Large intestine (tissue), 3 donors: ENCODE measurements at regions not wholly inside any gene's neighbourhood (a gene's known extent, or its start where the extent isn't known, plus 50 kb on each side); places are given as distances from the start of the nearest gene placed in this dataset.

Source experiments
- DNase-seq, 2 donors: peaks; one replicate each; pipeline versions ENCODE4 v3.0.0 to v3.0.0-alpha.2; 2013
- H3K27ac ChIP-seq: one replicate; pipeline ENCODE4 v1.5.1; 2013; ENCODE audit warnings: low read length
- H3K27me3 ChIP-seq: 2 replicates; pipeline ENCODE4 v1.6.1; 2013; ENCODE audit warnings: low read length; ENCODE audit not compliant: control insufficient read depth, insufficient read depth
- H3K36me3 ChIP-seq: 2 replicates; pipeline ENCODE4 v1.6.1; 2013; ENCODE audit warnings: low read length; ENCODE audit not compliant: control insufficient read depth, insufficient read depth
- H3K4me1 ChIP-seq: one replicate; pipeline ENCODE4 v1.6.1; 2013; ENCODE audit warnings: low read length; ENCODE audit not compliant: control insufficient read depth, insufficient read depth
- H3K4me3 ChIP-seq: one replicate; pipeline ENCODE4 v1.5.1; 2013; ENCODE audit warnings: low read length
- H3K9me3 ChIP-seq: one replicate; pipeline ENCODE4 v1.6.1; 2013; ENCODE audit warnings: mild to moderate bottlenecking, low read depth, low read length, moderate library complexity; ENCODE audit not compliant: control insufficient read depth
- WGBS: methylation state at CpG from one replicate; pipeline ENCODE4 v1.1.5; 2013; ENCODE audit warnings: low lambda C conversion rate; ENCODE audit not compliant: insufficient coverage; 5-methylcytosine and 5-hydroxymethylcytosine counted together

DNA sequence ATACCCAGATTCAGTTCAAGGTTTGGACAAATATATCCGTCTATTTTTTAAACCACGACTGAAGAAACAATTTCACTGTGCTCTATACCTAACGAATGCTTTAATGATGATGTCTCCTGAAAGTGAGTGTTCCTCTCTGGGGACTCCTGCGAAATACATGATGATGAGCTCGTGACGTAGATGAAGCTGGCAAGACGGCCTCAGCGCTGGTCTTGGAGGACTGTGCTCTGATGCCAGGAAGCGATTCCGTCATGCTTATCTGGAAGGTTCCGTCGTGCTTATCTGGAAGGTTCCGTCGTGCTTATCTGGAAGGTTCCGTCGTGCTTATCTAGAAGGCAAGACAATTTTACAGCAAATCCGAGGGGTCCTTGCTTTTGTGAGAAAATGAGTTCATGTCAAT lies 250.8 kb upstream of the IRX2 start:
- no peaks in the 10 kb centered on the region for H3K27me3 ChIP-seq
- WGBS = 43% methylated on average over 1 of the region's 17 CpGs

DNA sequence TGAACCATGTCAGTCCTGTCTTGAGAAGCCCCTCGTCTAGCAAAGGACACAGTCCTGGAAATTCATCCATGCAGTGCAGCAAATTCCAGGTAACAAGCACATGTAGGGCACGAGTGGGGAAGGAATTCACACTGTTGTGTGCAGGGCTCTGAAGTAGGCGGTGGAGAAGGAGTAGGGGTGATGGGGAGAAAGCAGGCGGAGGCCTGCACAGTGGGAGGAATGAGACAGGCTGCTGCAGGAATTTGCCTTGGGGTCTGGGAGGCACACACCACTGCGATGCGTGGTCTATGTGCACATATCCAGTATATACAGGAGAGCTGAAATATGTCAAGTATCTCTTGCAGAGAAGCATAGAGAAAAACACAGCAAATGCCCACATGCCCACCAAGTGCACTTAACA lies 249.2 kb upstream of the IRX2 start:
- H3K9me3 ChIP-seq = peaks cover 7% of the 10 kb centered on the region
- no peak for DNase-seq
- no peaks in the 10 kb centered on the region for H3K27me3 ChIP-seq
- H3K4me3 ChIP-seq = no peak overlapping the region
- H3K36me3 ChIP-seq = no peaks in the 10 kb centered on the region
- no peak overlapping the region for H3K27ac ChIP-seq
- WGBS = 92% methylated on average over 2 of the region's 6 CpGs
- no peaks in the 10 kb centered on the region for H3K4me1 ChIP-seq

More for the DNA sequence above, 250.8 kb upstream of the IRX2 start:
- no peak for DNase-seq
- no peaks in the 10 kb centered on the region for H3K36me3 ChIP-seq
- H3K9me3 ChIP-seq = peaks cover 2% of the 10 kb centered on the region
- no peaks in the 10 kb centered on the region for H3K4me1 ChIP-seq
- H3K27ac ChIP-seq = no peak overlapping the region
- no peak overlapping the region for H3K4me3 ChIP-seq

DNA sequence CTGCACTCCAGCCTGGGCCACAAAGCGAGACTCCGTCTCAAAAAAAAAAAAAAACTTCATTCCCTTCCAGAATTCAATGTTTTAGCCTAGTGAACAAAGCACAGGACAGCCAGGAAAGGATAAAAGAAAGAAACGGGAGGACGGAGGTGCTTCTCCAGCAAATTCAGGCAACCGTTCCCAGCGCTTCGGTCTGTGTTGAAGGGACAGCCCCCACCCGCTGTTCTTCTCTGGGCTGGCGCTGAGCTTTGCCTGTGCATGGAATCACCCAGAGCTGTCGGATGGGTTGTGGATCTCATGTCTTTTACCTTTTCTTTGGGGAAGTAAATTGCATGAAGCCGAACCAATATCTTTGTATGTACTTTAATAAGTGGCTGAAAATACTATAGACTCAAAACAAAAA lies 248.4 kb upstream of the IRX2 start:
- Histone ChIP-seq H3K27me3 (no peaks in the 10 kb centered on the region), H3K36me3 (no peaks in the 10 kb centered on the region), H3K27ac (no peak overlapping the region), H3K4me1 (no peaks in the 10 kb centered on the region), H3K9me3 (peaks cover 7% of the 10 kb centered on the region), H3K4me3 (no peak overlapping the region)
- DNase-seq = no peak
- no CpG with 5 or more reads among the region's 11 CpGs for WGBS

DNA sequence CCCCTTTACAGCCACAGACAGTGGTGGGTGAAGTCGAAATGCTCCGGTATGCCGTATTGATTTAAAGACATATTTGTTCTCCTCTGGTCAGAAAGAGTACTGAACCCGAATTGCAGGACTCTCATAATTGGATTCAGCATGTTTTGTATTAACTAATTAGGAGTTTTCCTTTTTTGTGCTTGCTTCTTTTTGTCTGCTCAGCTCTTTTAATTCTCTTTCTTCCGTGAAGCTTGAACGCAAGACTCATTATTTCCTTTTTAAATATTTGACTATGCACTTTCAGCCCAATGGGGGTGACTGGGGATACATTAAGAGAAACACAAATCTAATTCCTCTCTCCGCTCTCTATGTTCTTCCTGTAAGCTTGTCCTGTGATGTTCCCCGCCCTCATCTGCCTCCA lies 246.6 kb upstream of the IRX2 start:
- no peaks in the 10 kb centered on the region for H3K4me1 ChIP-seq
- no peak for DNase-seq
- no peak overlapping the region for H3K27ac ChIP-seq
- no peaks in the 10 kb centered on the region for H3K27me3 ChIP-seq
- H3K36me3 ChIP-seq = no peaks in the 10 kb centered on the region
- peaks cover 4% of the 10 kb centered on the region for H3K9me3 ChIP-seq
- 86% methylated on average over 5 of the region's 8 CpGs for WGBS
- H3K4me3 ChIP-seq = no peak overlapping the region

DNA sequence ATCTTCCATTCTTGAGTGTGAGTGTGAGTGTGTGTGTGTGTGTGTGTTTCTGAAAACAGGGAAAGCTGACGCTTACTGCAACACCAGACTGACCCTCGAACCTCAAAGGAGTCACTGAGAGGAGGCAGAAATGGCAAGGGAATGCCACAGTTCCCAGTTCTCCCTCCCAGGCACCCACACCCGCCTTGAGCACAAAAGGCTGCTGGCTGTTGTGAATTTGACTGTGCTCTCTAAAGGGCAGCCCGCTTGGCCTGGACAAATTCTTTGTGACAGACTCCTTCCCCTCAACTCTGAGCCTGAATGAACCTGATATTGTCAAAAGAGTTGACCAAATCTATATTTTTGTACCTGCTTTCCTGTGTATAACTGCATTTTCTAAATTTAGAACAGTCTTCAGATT lies 245.7 kb upstream of the IRX2 start:
- no peak overlapping the region for H3K4me3 ChIP-seq
- no peaks in the 10 kb centered on the region for H3K4me1 ChIP-seq
- H3K36me3 ChIP-seq = no peaks in the 10 kb centered on the region
- DNase-seq = no peak
- no peak overlapping the region for H3K27ac ChIP-seq
- WGBS = no CpG with 5 or more reads among the region's 4 CpGs
- H3K9me3 ChIP-seq = peaks cover 4% of the 10 kb centered on the region
- no peaks in the 10 kb centered on the region for H3K27me3 ChIP-seq

DNA sequence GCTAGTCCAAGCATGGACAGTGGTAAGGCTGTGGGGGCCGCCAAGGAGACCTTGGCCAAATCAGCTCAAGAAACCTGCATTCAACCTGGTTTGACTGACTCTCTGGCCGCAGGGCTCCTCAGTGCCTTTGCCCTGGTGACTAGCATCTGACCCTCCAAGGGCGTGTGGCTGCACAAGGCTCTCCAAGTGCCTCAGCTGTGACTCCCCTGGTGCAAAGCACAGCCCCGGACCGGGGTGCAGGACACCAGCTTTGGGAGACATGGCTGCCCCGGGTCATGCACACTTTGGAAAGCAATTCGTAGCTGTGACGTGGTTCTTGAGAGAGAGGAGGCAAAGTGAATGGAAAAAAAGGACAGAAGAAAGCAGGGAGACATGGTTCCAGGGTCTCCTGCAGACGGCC lies 245.2 kb upstream of the IRX2 start:
- Histone ChIP-seq H3K27ac (no peak overlapping the region), H3K4me3 (no peak overlapping the region), H3K9me3 (peaks cover 4% of the 10 kb centered on the region), H3K4me1 (no peaks in the 10 kb centered on the region), H3K36me3 (no peaks in the 10 kb centered on the region), H3K27me3 (no peaks in the 10 kb centered on the region)
- no peak for DNase-seq
- 100% methylated on average over 2 of the region's 9 CpGs for whole genome bisulfite sequencing

DNA sequence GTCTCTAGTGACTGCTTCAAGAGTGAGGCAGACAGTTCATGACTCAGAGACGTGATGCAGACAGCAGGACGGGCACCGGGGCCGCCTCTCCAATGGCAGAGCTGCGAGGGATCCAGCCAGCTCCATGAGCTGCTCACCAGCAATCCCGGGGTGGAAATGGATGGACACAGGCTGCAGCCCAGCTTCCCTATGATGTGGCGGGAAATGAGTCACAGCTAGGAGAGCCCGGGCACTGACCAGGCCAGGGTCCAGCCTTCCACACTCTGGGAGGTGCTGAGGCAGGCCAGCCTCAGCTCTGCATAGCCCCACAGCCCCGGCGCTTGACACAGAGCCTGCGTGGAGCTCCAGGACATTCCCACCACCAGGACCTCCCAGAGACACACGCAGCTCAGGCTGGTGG lies 244.8 kb upstream of the IRX2 start:
- Histone ChIP-seq H3K4me1 (no peaks in the 10 kb centered on the region), H3K9me3 (peaks cover 4% of the 10 kb centered on the region), H3K36me3 (no peaks in the 10 kb centered on the region), H3K4me3 (no peak overlapping the region), H3K27me3 (no peaks in the 10 kb centered on the region), H3K27ac (no peak overlapping the region)
- no peak for DNase-seq
- WGBS = no CpG with 5 or more reads among the region's 12 CpGs

DNA sequence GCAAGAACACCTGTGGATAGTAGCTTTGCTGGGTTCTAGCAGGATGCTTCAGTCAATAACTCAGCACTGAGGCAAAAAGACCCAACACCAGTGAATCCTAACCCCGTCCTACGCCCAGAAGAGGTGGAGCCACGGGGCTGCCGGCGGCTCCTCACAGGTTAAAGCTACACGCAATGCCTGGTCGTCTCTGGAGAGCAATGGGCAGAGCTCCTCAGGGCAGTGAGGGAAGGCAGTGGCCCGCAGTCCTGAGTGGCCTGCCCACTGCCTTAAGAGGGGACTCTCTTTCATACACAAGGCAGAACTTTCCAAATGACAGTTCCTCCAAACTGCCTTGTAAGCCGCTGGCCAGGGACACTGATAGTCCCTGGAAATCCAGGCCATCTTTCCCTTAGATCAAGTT lies 244.2 kb upstream of the IRX2 start:
- no peaks in the 10 kb centered on the region for H3K27me3 ChIP-seq
- DNase-seq = no peak
- no peak overlapping the region for H3K27ac ChIP-seq
- no peaks in the 10 kb centered on the region for H3K4me1 ChIP-seq
- H3K9me3 ChIP-seq = peaks cover 4% of the 10 kb centered on the region
- no CpG with 5 or more reads among the region's 9 CpGs for WGBS
- H3K4me3 ChIP-seq = no peak overlapping the region
- H3K36me3 ChIP-seq = no peaks in the 10 kb centered on the region

DNA sequence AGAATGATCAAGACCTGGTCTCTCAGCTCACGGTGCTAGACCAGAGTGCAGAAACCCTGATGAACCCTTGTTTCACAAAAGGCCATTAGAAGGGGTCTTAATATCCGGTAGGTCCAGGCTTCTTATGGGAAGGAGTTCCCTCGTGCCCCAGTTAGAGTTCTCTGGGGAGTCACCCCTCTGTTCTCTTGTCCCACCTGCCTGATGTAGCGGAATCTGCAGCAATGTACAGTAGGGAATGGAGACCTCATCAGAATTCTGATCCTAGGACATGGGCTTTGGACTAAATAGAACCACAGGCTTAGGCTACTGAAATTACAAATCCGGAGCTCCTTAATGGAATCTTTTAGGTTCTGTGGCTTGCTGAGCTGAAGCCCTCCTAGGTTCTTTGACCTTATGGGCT lies 243.6 kb upstream of the IRX2 start:
- Histone ChIP-seq H3K27me3 (no peaks in the 10 kb centered on the region), H3K27ac (no peak overlapping the region), H3K4me1 (no peaks in the 10 kb centered on the region), H3K36me3 (no peaks in the 10 kb centered on the region), H3K9me3 (peaks cover 4% of the 10 kb centered on the region), H3K4me3 (no peak overlapping the region)
- no peak for DNase-seq
- no CpG with 5 or more reads among the region's 5 CpGs for WGBS

DNA sequence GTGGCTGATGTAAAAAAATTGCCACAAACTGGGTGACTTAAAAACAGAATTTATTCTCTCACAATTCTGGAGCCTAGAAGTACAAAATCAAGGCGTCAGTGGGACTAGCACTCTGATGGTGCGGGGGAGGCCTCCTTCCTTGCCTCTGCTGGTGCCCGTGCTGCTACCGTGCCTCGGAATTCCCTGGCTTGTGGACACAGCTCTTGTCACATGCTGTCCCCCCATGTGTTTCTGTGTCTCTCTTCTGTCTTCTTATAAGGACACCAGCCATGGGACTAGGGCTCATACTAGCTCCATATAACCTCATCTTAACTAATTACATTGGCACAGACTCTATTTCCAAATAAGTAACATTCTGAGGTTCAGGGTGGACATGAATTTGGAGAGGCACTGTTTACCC lies 242.3 kb upstream of the IRX2 start:
- Histone ChIP-seq H3K9me3 (peaks cover 4% of the 10 kb centered on the region), H3K36me3 (no peaks in the 10 kb centered on the region), H3K4me3 (no peak overlapping the region), H3K27me3 (no peaks in the 10 kb centered on the region), H3K4me1 (no peaks in the 10 kb centered on the region), H3K27ac (no peak overlapping the region)
- DNase-seq = no peak
- WGBS = no CpG with 5 or more reads among the region's 5 CpGs

DNA sequence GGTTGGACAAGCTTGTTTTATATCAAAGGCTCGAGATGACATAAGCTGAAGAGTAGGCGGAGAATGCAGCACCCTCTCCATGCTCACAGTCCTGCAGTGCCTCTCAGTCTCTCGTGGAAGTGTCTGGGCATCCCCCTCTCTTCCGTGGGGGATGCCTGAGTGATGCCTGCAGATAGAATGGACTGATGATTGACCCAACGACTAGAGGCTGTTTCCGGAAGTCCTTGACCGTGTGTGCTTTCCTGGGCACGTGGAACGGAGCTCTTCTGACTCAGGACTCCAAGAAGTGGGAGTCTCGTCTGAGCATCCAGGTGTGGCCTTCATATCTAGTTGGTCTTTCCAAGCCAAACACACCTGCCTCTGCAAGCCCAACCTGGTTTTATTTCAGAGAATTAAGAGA lies 241.8 kb upstream of the IRX2 start:
- Histone ChIP-seq H3K36me3 (no peaks in the 10 kb centered on the region), H3K9me3 (peaks cover 4% of the 10 kb centered on the region), H3K4me3 (no peak overlapping the region), H3K27me3 (no peaks in the 10 kb centered on the region), H3K27ac (no peak overlapping the region), H3K4me1 (no peaks in the 10 kb centered on the region)
- no peak for DNase-seq
- WGBS = no CpG with 5 or more reads among the region's 10 CpGs
